Ishikawa (cell line): ENCODE measurements at regions not wholly inside any gene's neighbourhood (a gene's known extent, or its start where the extent isn't known, plus 50 kb on each side); places are given as distances from the start of the nearest gene placed in this dataset.

Experiments
- CREB1 ChIP-seq: IDR thresholded peaks from 2 replicates; pipeline ENCODE4 v1.6.1; 2012; ENCODE audit warnings: low read depth
- EGR1 ChIP-seq: IDR thresholded peaks from 2 replicates; pipeline ENCODE4 v1.6.1; 2012
- EP300 ChIP-seq: IDR thresholded peaks from 2 replicates; pipeline ENCODE4 v1.6.1; 2012; ENCODE audit warnings: borderline replicate concordance
- RAD21 ChIP-seq: IDR thresholded peaks from 2 replicates; pipeline ENCODE4 v1.6.1; 2012; ENCODE audit warnings: low read depth
- TAF1 ChIP-seq: IDR thresholded peaks from 2 replicates; pipeline ENCODE4 v1.6.1; 2012; ENCODE audit warnings: low read depth, mild to moderate bottlenecking
- YY1 ChIP-seq: IDR thresholded peaks from 2 replicates; pipeline ENCODE4 v1.6.1; 2012; ENCODE audit warnings: low read depth
- ZBTB7A ChIP-seq: IDR thresholded peaks from 2 replicates; pipeline ENCODE4 v1.6.1; 2012; ENCODE audit warnings: low read depth
- TF ChIP-seq, protein P1 (sequence below): IDR thresholded peaks from 2 replicates; pipeline ENCODE4 v1.6.1; 2012
- TF ChIP-seq, protein P2 (sequence below): IDR thresholded peaks from 2 replicates; pipeline ENCODE4 v1.6.1; 2012; ENCODE audit warnings: low read depth, mild to moderate bottlenecking
- TF ChIP-seq, protein P3 (sequence below): IDR thresholded peaks from 2 replicates; pipeline ENCODE4 v1.6.1; 2012

DNA sequence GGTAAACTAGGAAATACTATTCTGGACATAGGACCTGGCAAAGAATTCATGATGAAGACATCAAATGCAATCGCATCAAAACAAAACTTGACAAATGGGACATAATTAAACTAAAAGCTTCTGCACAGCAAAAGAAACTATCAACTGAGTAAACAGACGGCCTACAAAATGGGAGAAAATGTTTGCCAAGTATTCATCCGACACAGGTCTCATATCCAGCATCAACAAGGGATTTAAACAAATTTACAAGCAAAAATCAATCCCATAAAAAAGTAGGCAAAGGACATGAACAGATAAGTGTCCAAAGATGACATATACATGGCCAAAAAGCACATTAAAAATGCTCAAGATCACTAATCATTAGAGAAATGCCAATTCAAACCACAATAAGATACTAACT, 1088.9 kb downstream of the NAALADL2 start:
- TF ChIP-seq, protein P1, sequence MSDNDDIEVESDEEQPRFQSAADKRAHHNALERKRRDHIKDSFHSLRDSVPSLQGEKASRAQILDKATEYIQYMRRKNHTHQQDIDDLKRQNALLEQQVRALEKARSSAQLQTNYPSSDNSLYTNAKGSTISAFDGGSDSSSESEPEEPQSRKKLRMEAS, result no peak
- no peak for TF ChIP-seq EP300
- TF ChIP-seq, protein P2, sequence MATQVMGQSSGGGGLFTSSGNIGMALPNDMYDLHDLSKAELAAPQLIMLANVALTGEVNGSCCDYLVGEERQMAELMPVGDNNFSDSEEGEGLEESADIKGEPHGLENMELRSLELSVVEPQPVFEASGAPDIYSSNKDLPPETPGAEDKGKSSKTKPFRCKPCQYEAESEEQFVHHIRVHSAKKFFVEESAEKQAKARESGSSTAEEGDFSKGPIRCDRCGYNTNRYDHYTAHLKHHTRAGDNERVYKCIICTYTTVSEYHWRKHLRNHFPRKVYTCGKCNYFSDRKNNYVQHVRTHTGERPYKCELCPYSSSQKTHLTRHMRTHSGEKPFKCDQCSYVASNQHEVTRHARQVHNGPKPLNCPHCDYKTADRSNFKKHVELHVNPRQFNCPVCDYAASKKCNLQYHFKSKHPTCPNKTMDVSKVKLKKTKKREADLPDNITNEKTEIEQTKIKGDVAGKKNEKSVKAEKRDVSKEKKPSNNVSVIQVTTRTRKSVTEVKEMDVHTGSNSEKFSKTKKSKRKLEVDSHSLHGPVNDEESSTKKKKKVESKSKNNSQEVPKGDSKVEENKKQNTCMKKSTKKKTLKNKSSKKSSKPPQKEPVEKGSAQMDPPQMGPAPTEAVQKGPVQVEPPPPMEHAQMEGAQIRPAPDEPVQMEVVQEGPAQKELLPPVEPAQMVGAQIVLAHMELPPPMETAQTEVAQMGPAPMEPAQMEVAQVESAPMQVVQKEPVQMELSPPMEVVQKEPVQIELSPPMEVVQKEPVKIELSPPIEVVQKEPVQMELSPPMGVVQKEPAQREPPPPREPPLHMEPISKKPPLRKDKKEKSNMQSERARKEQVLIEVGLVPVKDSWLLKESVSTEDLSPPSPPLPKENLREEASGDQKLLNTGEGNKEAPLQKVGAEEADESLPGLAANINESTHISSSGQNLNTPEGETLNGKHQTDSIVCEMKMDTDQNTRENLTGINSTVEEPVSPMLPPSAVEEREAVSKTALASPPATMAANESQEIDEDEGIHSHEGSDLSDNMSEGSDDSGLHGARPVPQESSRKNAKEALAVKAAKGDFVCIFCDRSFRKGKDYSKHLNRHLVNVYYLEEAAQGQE, result no peak
- TF ChIP-seq RAD21, result no peak
- TF ChIP-seq EGR1, result no peak
- TF ChIP-seq ZBTB7A, result no peak
- TF ChIP-seq, protein P3, sequence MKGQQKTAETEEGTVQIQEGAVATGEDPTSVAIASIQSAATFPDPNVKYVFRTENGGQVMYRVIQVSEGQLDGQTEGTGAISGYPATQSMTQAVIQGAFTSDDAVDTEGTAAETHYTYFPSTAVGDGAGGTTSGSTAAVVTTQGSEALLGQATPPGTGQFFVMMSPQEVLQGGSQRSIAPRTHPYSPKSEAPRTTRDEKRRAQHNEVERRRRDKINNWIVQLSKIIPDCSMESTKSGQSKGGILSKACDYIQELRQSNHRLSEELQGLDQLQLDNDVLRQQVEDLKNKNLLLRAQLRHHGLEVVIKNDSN, result no peak
- TF ChIP-seq CREB1, result no peak
- TF ChIP-seq TAF1, result no peak
- no peak for TF ChIP-seq YY1
